AG09319 (cell line): ENCODE measurements at regions not wholly inside any gene's neighbourhood (a gene's known extent, or its start where the extent isn't known, plus 50 kb on each side); places are given as distances from the start of the nearest gene placed in this dataset.

Experiments
- DNase-seq: peaks from one replicate; pipeline ENCODE4 v3.0.0-alpha.2; 2010; ENCODE audit warnings: low read depth; ENCODE audit errors: extremely low read depth
- TF ChIP-seq, protein P1 (sequence below): IDR thresholded peaks from 2 replicates; pipeline ENCODE4 v1.5.1; 2011; ENCODE audit warnings: low read depth, mild to moderate bottlenecking, inconsistent platforms, low read length, moderate library complexity

DNA sequence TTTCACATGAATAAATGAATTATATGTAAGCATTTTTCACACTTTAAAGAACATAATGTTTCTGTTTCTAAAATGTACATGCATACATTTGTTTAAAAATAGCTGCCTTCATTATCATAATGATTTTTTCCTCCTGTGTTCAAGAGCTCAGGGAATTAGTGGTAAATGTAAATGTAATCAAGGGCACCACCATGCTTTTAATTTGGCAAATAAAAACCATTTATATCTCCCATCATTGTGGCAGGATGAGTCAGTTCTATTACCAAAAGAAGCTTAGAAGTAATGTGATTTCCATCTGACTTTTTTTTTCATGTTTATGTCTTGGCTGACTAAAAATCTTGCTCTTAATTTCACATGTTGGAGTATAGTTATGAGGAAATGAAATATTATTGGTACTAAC is 176.1 kb downstream of the GXYLT1 start:
- no peak for DNase-seq
- TF ChIP-seq, protein P1, sequence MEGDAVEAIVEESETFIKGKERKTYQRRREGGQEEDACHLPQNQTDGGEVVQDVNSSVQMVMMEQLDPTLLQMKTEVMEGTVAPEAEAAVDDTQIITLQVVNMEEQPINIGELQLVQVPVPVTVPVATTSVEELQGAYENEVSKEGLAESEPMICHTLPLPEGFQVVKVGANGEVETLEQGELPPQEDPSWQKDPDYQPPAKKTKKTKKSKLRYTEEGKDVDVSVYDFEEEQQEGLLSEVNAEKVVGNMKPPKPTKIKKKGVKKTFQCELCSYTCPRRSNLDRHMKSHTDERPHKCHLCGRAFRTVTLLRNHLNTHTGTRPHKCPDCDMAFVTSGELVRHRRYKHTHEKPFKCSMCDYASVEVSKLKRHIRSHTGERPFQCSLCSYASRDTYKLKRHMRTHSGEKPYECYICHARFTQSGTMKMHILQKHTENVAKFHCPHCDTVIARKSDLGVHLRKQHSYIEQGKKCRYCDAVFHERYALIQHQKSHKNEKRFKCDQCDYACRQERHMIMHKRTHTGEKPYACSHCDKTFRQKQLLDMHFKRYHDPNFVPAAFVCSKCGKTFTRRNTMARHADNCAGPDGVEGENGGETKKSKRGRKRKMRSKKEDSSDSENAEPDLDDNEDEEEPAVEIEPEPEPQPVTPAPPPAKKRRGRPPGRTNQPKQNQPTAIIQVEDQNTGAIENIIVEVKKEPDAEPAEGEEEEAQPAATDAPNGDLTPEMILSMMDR: no peak

DNA sequence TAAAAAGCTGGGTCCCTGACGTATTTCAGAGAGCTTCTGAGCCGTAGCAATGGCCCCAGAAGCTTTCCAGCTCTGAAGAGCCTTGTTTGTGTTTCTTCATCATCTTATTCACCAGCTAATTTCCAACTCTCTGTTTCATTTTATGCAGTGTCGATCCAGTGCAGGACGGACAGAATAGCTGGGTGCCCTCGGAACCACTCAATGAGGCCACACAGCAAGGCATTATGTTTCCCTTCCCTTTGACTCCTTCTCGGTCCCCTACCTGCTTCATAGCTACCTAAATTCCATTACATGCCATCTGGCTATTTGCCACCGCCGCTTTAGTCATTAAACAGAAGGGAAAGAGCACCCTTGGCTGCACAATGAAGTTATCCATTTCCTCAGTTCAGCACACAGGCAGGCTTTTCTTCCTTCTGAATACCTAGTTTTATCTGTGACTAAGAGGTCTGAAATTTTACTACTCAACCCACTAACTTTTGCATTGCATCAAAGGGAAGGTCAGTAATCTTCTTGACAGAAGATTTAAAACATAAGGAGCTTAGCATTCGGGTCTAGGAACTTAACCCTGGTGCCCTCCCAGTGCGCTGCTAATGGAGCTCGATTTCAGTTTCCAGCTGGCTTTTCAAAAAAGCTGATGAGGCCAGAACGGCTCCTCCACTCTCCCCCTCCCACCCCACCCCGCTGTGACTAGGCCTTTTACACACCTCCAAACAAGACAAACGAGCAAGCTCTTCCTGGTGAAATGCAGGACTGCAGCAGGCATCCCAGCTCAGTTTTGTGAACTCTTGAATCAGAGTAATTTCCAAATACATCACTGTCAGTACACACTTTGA is 176.8 kb downstream of the GXYLT1 start:
- DNase-seq: no peak
- TF ChIP-seq, protein P1: no peak

- DNase-seq: no peak
- TF ChIP-seq, protein P1: no peak
Observed at GRCh38 chr12:41966916-41967315, 177.8 kb downstream of the GXYLT1 start.

GRCh38 chr12:41966001-41966400 is 178.7 kb downstream of the GXYLT1 start:
- no peak for DNase-seq
- TF ChIP-seq, protein P1: no peak

DNA sequence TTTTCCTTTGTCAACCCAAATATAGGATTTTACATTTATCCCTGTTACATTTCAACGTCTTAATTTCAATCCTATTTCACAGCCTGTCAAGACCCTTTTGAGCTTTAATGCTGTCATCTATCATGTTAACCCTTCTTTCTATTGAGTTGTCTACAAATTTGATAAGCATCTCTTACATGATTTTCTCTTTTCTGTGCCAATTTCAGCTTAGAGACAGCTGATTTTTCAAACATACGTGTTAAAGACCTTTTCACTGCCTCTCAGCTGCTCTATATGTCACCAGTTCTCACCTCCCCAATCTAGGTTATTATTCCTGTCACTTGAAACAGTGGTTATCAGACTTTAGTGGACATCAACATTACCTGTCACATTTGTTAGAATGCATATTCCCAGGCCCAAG is 181.3 kb downstream of the GXYLT1 start:
- TF ChIP-seq, protein P1: no peak
- no peak for DNase-seq

DNA sequence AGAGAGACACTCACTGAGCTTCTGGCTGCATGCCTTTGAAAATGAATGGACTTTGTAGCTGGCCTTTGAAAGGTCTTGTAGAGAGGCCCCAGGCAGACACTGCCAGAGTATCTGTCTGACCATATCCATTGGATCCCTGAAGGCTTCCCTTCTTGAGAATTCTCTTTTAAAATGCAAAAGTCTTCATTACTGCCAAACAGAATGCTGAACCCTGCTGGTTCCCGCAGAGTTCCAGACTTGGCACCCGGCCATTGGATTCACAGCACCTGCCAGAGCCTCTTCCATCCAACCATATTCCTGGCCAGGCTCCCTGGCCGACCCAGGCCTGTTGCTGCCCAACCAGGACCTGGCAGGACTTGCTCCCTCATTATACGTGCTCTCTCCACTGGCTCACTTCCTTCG is 182.5 kb downstream of the GXYLT1 start:
- TF ChIP-seq, protein P1: no peak
- DNase-seq: no peak

DNA sequence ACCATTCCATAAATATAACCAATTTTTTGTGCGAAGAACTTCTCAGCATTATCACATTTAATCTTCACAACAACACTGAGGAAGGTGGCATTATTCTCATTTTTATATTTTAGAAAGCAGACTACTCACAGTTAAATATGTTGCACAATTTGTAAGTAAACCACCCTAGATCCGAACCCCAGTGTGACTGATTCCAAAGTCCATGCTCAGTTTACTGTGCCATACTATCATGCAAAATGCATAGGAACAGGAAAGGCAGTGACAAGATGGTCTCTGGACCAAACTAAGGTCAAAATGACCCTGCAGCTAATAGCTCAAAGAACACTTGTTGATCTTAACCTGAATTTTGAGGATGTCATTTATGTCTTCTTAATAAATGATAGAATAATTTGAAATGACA is 185.4 kb downstream of the GXYLT1 start:
- TF ChIP-seq, protein P1: no peak
- DNase-seq: no peak
